Cardiac fibroblast (primary cell): ENCODE measurements at regions not wholly inside any gene's neighbourhood (a gene's known extent, or its start where the extent isn't known, plus 50 kb on each side); places are given as distances from the start of the nearest gene placed in this dataset.

Experiments
- DNase-seq, 2 donors: peaks; one replicate each; pipeline versions ENCODE4 v3.0.0 to v3.0.0-alpha.2; 2010; ENCODE audit warnings: low read depth in 2 of 2
- H3K4me3 ChIP-seq, 2 donors: replicated peaks in 1 of 2; 1 replicate in 1 of 2; 2 replicates in 1 of 2; pipeline ENCODE4 v1.5.1; 2011; ENCODE audit warnings: low read depth in 2 of 2, low read length in 2 of 2, mild to moderate bottlenecking in 2 of 2, moderate library complexity in 1 of 2
- TF ChIP-seq, protein P1 (sequence below): IDR thresholded peaks from one replicate; pipeline ENCODE4 v1.5.1; 2011; ENCODE audit warnings: low read depth, mild to moderate bottlenecking, low read length, inconsistent platforms

- no peak overlapping the region for H3K4me3 ChIP-seq
- DNase-seq: no peak
- TF ChIP-seq, protein P1, sequence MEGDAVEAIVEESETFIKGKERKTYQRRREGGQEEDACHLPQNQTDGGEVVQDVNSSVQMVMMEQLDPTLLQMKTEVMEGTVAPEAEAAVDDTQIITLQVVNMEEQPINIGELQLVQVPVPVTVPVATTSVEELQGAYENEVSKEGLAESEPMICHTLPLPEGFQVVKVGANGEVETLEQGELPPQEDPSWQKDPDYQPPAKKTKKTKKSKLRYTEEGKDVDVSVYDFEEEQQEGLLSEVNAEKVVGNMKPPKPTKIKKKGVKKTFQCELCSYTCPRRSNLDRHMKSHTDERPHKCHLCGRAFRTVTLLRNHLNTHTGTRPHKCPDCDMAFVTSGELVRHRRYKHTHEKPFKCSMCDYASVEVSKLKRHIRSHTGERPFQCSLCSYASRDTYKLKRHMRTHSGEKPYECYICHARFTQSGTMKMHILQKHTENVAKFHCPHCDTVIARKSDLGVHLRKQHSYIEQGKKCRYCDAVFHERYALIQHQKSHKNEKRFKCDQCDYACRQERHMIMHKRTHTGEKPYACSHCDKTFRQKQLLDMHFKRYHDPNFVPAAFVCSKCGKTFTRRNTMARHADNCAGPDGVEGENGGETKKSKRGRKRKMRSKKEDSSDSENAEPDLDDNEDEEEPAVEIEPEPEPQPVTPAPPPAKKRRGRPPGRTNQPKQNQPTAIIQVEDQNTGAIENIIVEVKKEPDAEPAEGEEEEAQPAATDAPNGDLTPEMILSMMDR: no peak
Measured at GRCh38 chr2:200184748-200185627, 121.5 kb upstream of the SPATS2L start.

DNA sequence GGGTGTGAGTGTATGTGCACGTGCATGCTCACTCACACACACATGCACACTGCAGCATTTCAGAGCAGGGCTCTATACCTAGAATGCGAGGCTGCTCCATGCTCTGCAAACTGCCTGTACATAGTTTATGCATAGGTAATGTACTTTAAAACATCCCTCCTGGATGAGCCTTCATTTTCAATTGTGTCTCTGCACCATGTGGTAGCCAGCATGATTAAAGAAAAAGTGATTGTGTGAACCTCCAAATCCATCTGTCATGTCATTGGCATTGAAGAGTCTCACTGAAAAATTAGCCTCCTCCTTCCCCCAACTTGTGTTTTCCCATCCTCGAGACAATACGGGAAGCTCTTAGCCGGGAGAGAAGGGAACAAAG, 120.9 kb upstream of the SPATS2L start:
- no peak for DNase-seq
- TF ChIP-seq, protein P1: no peak
- no peak overlapping the region for H3K4me3 ChIP-seq

GRCh38 chr2:200186002-200186401, 120.5 kb upstream of the SPATS2L start:
- no peak for DNase-seq
- H3K4me3 ChIP-seq: no peak overlapping the region
- TF ChIP-seq, protein P1: no peak

DNA sequence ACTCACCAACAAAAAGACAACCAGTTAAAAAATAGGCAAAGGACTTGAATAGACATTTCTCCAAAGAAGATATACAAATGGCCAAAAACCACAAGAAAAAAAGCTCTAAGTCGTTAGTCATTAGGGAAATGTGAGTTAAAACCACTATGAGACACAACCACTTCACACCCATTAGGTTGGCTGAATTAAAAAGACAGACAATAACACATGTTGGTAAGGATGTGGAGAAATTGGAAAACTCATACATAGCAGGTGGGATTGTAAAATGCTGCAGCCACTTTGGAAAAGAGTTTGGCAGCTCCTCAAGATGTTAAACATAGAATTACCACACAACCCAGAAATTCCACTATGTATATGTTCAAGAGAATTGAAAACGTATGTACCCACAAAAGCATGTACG, 117.6 kb upstream of the SPATS2L start:
- H3K4me3 ChIP-seq: no peak overlapping the region
- TF ChIP-seq, protein P1: no peak
- DNase-seq: no peak

DNA sequence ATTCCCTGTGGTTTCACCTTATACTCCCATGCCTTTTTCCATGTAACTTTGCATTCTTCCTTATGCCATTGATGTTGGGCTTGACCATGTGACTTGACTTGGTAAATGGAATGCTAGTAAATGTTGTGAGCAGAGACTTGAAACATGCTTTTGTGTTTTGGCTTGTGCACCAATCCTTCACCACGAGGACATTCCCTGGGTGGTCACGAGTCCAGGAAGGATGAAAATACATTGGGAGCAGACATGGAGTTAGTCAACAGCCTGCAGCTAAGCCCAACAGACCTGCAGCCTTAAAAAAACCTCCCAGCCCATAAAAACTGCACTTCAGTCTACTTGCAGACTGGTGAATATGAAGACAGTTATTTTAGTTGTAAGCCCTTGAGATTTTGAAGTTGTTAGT, 116.5 kb upstream of the SPATS2L start:
- no peak for DNase-seq
- H3K4me3 ChIP-seq: no peak overlapping the region
- TF ChIP-seq, protein P1: no peak

DNA sequence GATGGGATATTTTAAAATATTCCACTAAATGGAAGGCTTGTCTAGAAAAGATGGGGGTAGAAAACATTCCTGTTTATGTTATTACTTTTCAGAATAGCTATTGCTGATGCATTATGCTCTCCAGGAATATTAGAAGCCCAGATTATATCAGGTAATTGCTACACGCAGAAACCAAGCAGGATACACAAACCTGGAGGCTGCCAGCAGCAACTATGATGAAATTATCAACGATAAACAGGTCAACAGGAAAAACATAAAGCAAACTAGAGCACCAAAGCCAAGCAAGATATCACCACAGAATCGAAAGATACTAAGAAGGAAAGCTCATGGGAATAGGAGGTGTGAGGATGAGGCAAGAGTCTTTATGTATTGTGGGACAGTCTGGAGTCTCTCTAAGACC, 113.2 kb upstream of the SPATS2L start:
- H3K4me3 ChIP-seq: no peak overlapping the region
- TF ChIP-seq, protein P1: no peak
- DNase-seq: no peak
